ENCODE measurements at regions not wholly inside any gene's neighbourhood (a gene's known extent, or its start where the extent isn't known, plus 50 kb on each side); places are given as distances from the start of the nearest gene placed in this dataset.
"Not testable (repeated sequence)": the region's sequence is repeated elsewhere in the genome, so short reads cannot be mapped to it uniquely, and the experiment has no call there.

GRCh38 chr11:122002047-122002446 is 114.0 kb downstream of the BLID start:
- H3K4me3 ChIP-seq (ENCODE audit: low read depth, low read length), result no peak overlapping the region
- DNase-seq (ENCODE audit: low read depth), result no peak
- H3K27me3 ChIP-seq (ENCODE audit: control insufficient read depth, insufficient read depth, low read length), result no peaks in the 10 kb centered on the region
- no peaks in the 10 kb centered on the region for H3K36me3 ChIP-seq (ENCODE audit: control insufficient read depth, insufficient read depth, low read length)
- ChIA-PET POLR2A (no interaction called here), CTCF (no interaction called here)
- TF ChIP-seq CTCF (IDR thresholded peaks at IDR 0.05; ENCODE audit: insufficient read depth, low read depth, low read length), result no peak

DNA sequence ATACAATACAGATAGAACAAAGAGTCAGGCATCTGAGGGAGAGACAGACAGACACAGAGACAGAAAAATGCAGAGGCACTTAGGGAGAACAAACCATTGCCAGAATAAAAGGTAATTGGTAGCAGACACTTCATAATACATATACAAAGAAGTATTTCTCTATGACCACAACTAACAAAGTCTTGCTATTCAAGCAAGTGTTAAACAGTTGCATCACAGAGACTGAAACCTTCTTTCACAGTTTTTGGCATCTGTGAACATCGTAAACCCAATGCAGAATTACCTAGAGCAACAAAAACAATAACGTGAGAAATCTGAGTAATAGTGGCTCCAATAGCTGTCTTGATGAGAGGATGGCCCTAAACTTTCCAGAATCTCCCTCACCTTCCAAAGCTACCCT is 116.4 kb downstream of the BLID start:
- POLR2A ChIA-PET, result no interaction called here
- CTCF ChIA-PET, result no interaction called here
- no peaks in the 10 kb centered on the region for H3K36me3 ChIP-seq (ENCODE audit: control insufficient read depth, insufficient read depth, low read length)
- no peak for TF ChIP-seq CTCF (IDR thresholded peaks at IDR 0.05; ENCODE audit: insufficient read depth, low read depth, low read length)
- no peak overlapping the region for H3K4me3 ChIP-seq (ENCODE audit: low read depth, low read length)
- H3K27me3 ChIP-seq (ENCODE audit: control insufficient read depth, insufficient read depth, low read length), result no peaks in the 10 kb centered on the region
- DNase-seq (ENCODE audit: low read depth), result no peak

- no peak for DNase-seq (ENCODE audit: low read depth)
- CTCF ChIA-PET, result interaction anchor here (1.2 kb wide), 1 partner anchor 11 kb away, joined by 3 read pairs; no protein-coding TSS in a partner anchor
- TF ChIP-seq CTCF (IDR thresholded peaks at IDR 0.05; ENCODE audit: insufficient read depth, low read depth, low read length), result no peak
- no peaks in the 10 kb centered on the region for H3K27me3 ChIP-seq (ENCODE audit: control insufficient read depth, insufficient read depth, low read length)
- no peaks in the 10 kb centered on the region for H3K36me3 ChIP-seq (ENCODE audit: control insufficient read depth, insufficient read depth, low read length)
- POLR2A ChIA-PET, result no interaction called here
- H3K4me3 ChIP-seq (ENCODE audit: low read depth, low read length), result no peak overlapping the region
These were observed 119.4 kb downstream of the BLID start for GRCh38 chr11:121996574-121996973.

DNA sequence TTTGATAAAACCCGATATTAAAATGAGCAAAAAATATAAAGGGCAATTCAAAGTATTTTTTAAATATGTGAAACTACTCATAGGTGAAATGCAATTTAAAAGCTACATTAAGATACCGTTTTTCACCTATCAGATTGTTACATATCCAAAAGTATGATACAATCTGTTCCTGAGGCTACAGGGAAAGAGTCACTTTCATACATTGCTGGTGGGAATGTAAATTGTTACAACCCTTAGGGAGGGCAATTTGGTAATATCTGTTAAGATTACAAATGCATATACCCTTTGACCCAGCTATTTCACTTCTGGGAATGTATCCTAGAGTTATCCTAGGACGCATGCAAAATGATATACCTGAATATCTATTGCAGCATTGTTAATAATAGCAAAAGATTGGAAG is 132.1 kb downstream of the BLID start:
- TF ChIP-seq CTCF (IDR thresholded peaks at IDR 0.05; ENCODE audit: insufficient read depth, low read depth, low read length), result no peak

GRCh38 chr11:121977914-121978313 is 138.1 kb downstream of the BLID start:
- POLR2A ChIA-PET; CTCF ChIA-PET; DNase-seq (ENCODE audit: low read depth); H3K27me3 ChIP-seq (ENCODE audit: control insufficient read depth, insufficient read depth, low read length); H3K36me3 ChIP-seq (ENCODE audit: control insufficient read depth, insufficient read depth, low read length); H3K4me3 ChIP-seq (ENCODE audit: low read depth, low read length): not testable (repeated sequence)

More for the DNA sequence above, 132.1 kb downstream of the BLID start:
- Histone ChIP-seq H3K27me3 (ENCODE audit: control insufficient read depth, insufficient read depth, low read length) (no peaks in the 10 kb centered on the region), H3K4me3 (ENCODE audit: low read depth, low read length) (no peak overlapping the region), H3K36me3 (ENCODE audit: control insufficient read depth, insufficient read depth, low read length) (no peaks in the 10 kb centered on the region)
- ChIA-PET POLR2A (no interaction called here), CTCF (no interaction called here)
- DNase-seq (ENCODE audit: low read depth), result no peak

- ChIA-PET CTCF (interaction anchor here (0.5 to 1.2 kb wide), 2 partner anchors 10 to 69 kb away, joined by 3 to 6 read pairs; no protein-coding TSS in a partner anchor), POLR2A (no interaction called here)
- Histone ChIP-seq H3K36me3 (ENCODE audit: control insufficient read depth, insufficient read depth, low read length) (no peaks in the 10 kb centered on the region), H3K4me3 (ENCODE audit: low read depth, low read length) (no peak overlapping the region), H3K27me3 (ENCODE audit: control insufficient read depth, insufficient read depth, low read length) (no peaks in the 10 kb centered on the region)
- TF ChIP-seq CTCF (IDR thresholded peaks at IDR 0.05; ENCODE audit: insufficient read depth, low read depth, low read length), result no peak
- no peak for DNase-seq (ENCODE audit: low read depth)
These were observed 147.4 kb downstream of the BLID start for GRCh38 chr11:121968638-121969037.
